ENCODE measurements at regions not wholly inside any gene's neighbourhood (a gene's known extent, or its start where the extent isn't known, plus 50 kb on each side); places are given as distances from the start of the nearest gene placed in this dataset.

GRCh38 chr6:169997187-169997929 lies 245.9 kb downstream of the ERMARD start:
- H3K27ac ChIP-seq (ENCODE audit: low read depth, low read length) = no peak overlapping the region
- no peaks in the 10 kb centered on the region for H3K4me1 ChIP-seq (ENCODE audit: control insufficient read depth, insufficient read depth, low read length)
- H3K9ac ChIP-seq (ENCODE audit: low read length) = no peak overlapping the region
- no peak overlapping the region for H3K4me3 ChIP-seq (ENCODE audit: low read length)
- H3K36me3 ChIP-seq (ENCODE audit: control insufficient read depth, insufficient read depth, low read length) = no peaks in the 10 kb centered on the region
- H3K27me3 ChIP-seq (ENCODE audit: control insufficient read depth, insufficient read depth, low read length) = no peaks in the 10 kb centered on the region

GRCh38 chr6:169996378-169997051 lies 245.1 kb downstream of the ERMARD start:
- Histone ChIP-seq H3K27ac (ENCODE audit: low read depth, low read length) (no peak overlapping the region), H3K9ac (ENCODE audit: low read length) (no peak overlapping the region), H3K27me3 (ENCODE audit: control insufficient read depth, insufficient read depth, low read length) (no peaks in the 10 kb centered on the region), H3K36me3 (ENCODE audit: control insufficient read depth, insufficient read depth, low read length) (no peaks in the 10 kb centered on the region), H3K4me1 (ENCODE audit: control insufficient read depth, insufficient read depth, low read length) (no peaks in the 10 kb centered on the region), H3K4me3 (ENCODE audit: low read length) (no peak overlapping the region)

GRCh38 chr6:169994739-169995138 lies 243.3 kb downstream of the ERMARD start:
- Histone ChIP-seq H3K4me3 (ENCODE audit: low read length) (no peak overlapping the region), H3K4me1 (ENCODE audit: control insufficient read depth, insufficient read depth, low read length) (no peaks in the 10 kb centered on the region), H3K27ac (ENCODE audit: low read depth, low read length) (no peak overlapping the region), H3K27me3 (ENCODE audit: control insufficient read depth, insufficient read depth, low read length) (no peaks in the 10 kb centered on the region), H3K36me3 (ENCODE audit: control insufficient read depth, insufficient read depth, low read length) (no peaks in the 10 kb centered on the region), H3K9ac (ENCODE audit: low read length) (no peak overlapping the region)

GRCh38 chr6:169993861-169994481 lies 242.5 kb downstream of the ERMARD start:
- Histone ChIP-seq H3K4me3 (ENCODE audit: low read length) (no peak overlapping the region), H3K9ac (ENCODE audit: low read length) (no peak overlapping the region), H3K4me1 (ENCODE audit: control insufficient read depth, insufficient read depth, low read length) (no peaks in the 10 kb centered on the region), H3K27me3 (ENCODE audit: control insufficient read depth, insufficient read depth, low read length) (no peaks in the 10 kb centered on the region), H3K36me3 (ENCODE audit: control insufficient read depth, insufficient read depth, low read length) (no peaks in the 10 kb centered on the region), H3K27ac (ENCODE audit: low read depth, low read length) (no peak overlapping the region)

GRCh38 chr6:169991913-169992312 lies 240.5 kb downstream of the ERMARD start:
- no peak overlapping the region for H3K9ac ChIP-seq (ENCODE audit: low read length)
- no peaks in the 10 kb centered on the region for H3K4me1 ChIP-seq (ENCODE audit: control insufficient read depth, insufficient read depth, low read length)
- H3K36me3 ChIP-seq (ENCODE audit: control insufficient read depth, insufficient read depth, low read length) = no peaks in the 10 kb centered on the region
- no peak overlapping the region for H3K27ac ChIP-seq (ENCODE audit: low read depth, low read length)
- no peaks in the 10 kb centered on the region for H3K27me3 ChIP-seq (ENCODE audit: control insufficient read depth, insufficient read depth, low read length)
- H3K4me3 ChIP-seq (ENCODE audit: low read length) = no peak overlapping the region

GRCh38 chr6:169991031-169991390 lies 239.6 kb downstream of the ERMARD start:
- no peaks in the 10 kb centered on the region for H3K36me3 ChIP-seq (ENCODE audit: control insufficient read depth, insufficient read depth, low read length)
- no peak overlapping the region for H3K27ac ChIP-seq (ENCODE audit: low read depth, low read length)
- H3K4me1 ChIP-seq (ENCODE audit: control insufficient read depth, insufficient read depth, low read length) = no peaks in the 10 kb centered on the region
- H3K9ac ChIP-seq (ENCODE audit: low read length) = no peak overlapping the region
- no peak overlapping the region for H3K4me3 ChIP-seq (ENCODE audit: low read length)
- no peaks in the 10 kb centered on the region for H3K27me3 ChIP-seq (ENCODE audit: control insufficient read depth, insufficient read depth, low read length)

- Histone ChIP-seq H3K27ac (ENCODE audit: low read depth, low read length) (no peak overlapping the region), H3K27me3 (ENCODE audit: control insufficient read depth, insufficient read depth, low read length) (no peaks in the 10 kb centered on the region)
Measured at GRCh38 chr6:169990095-169991030, 238.9 kb downstream of the ERMARD start.

GRCh38 chr6:169989594-169989993 lies 238.2 kb downstream of the ERMARD start:
- Histone ChIP-seq H3K4me1 (ENCODE audit: control insufficient read depth, insufficient read depth, low read length) (no peaks in the 10 kb centered on the region), H3K4me3 (ENCODE audit: low read length) (no peak overlapping the region), H3K36me3 (ENCODE audit: control insufficient read depth, insufficient read depth, low read length) (no peaks in the 10 kb centered on the region), H3K27ac (ENCODE audit: low read depth, low read length) (no peak overlapping the region), H3K9ac (ENCODE audit: low read length) (no peak overlapping the region), H3K27me3 (ENCODE audit: control insufficient read depth, insufficient read depth, low read length) (no peaks in the 10 kb centered on the region)

More at GRCh38 chr6:169990095-169991030, 238.9 kb downstream of the ERMARD start:
- no peak overlapping the region for H3K9ac ChIP-seq (ENCODE audit: low read length)
- H3K36me3 ChIP-seq (ENCODE audit: control insufficient read depth, insufficient read depth, low read length) = no peaks in the 10 kb centered on the region
- H3K4me1 ChIP-seq (ENCODE audit: control insufficient read depth, insufficient read depth, low read length) = no peaks in the 10 kb centered on the region
- no peak overlapping the region for H3K4me3 ChIP-seq (ENCODE audit: low read length)

GRCh38 chr6:169988769-169989550 lies 237.5 kb downstream of the ERMARD start:
- Histone ChIP-seq H3K27me3 (ENCODE audit: control insufficient read depth, insufficient read depth, low read length) (no peaks in the 10 kb centered on the region), H3K4me3 (ENCODE audit: low read length) (no peak overlapping the region), H3K4me1 (ENCODE audit: control insufficient read depth, insufficient read depth, low read length) (no peaks in the 10 kb centered on the region), H3K36me3 (ENCODE audit: control insufficient read depth, insufficient read depth, low read length) (no peaks in the 10 kb centered on the region), H3K9ac (ENCODE audit: low read length) (no peak overlapping the region), H3K27ac (ENCODE audit: low read depth, low read length) (no peak overlapping the region)

- Histone ChIP-seq H3K4me3 (ENCODE audit: low read length) (no peak overlapping the region), H3K4me1 (ENCODE audit: control insufficient read depth, insufficient read depth, low read length) (no peaks in the 10 kb centered on the region), H3K27me3 (ENCODE audit: control insufficient read depth, insufficient read depth, low read length) (no peaks in the 10 kb centered on the region), H3K27ac (ENCODE audit: low read depth, low read length) (no peak overlapping the region), H3K9ac (ENCODE audit: low read length) (no peak overlapping the region), H3K36me3 (ENCODE audit: control insufficient read depth, insufficient read depth, low read length) (no peaks in the 10 kb centered on the region)
Measured at GRCh38 chr6:169986848-169987498, 235.6 kb downstream of the ERMARD start.

GRCh38 chr6:169986171-169986847 lies 234.9 kb downstream of the ERMARD start:
- Histone ChIP-seq H3K4me3 (ENCODE audit: low read length) (no peak overlapping the region), H3K36me3 (ENCODE audit: control insufficient read depth, insufficient read depth, low read length) (no peaks in the 10 kb centered on the region), H3K4me1 (ENCODE audit: control insufficient read depth, insufficient read depth, low read length) (no peaks in the 10 kb centered on the region), H3K27me3 (ENCODE audit: control insufficient read depth, insufficient read depth, low read length) (no peaks in the 10 kb centered on the region), H3K27ac (ENCODE audit: low read depth, low read length) (no peak overlapping the region), H3K9ac (ENCODE audit: low read length) (no peak overlapping the region)

Data from rectal smooth muscle tissue (tissue), 1 donor.